Keratinocyte (primary cell): ENCODE measurements at regions not wholly inside any gene's neighbourhood (a gene's known extent, or its start where the extent isn't known, plus 50 kb on each side); places are given as distances from the start of the nearest gene placed in this dataset.

ENCODE experiments used
- DNase-seq: peaks from one replicate; pipeline ENCODE4 v3.0.0-alpha.2; 2011; ENCODE audit warnings: low read depth, missing footprints, low spot score
- FAIRE-seq: peaks from 2 replicates; lab custom pipeline; 2011; peaks lifted over from hg19 to GRCh38; lab: Jason Lieb, UNC
- H2AFZ ChIP-seq: 2 replicates; pipeline ENCODE4 v1.6.0; 2012; ENCODE audit warnings: low read length, control low read depth, inconsistent platforms; ENCODE audit not compliant: control insufficient read depth
- H3K27ac ChIP-seq: 2 replicates; pipeline ENCODE4 v1.5.1; 2011; ENCODE audit warnings: low read length; ENCODE audit not compliant: control insufficient read depth, insufficient read depth
- H3K27me3 ChIP-seq: 3 replicates; pipeline ENCODE4 v1.6.0; 2011; ENCODE audit warnings: low read length; ENCODE audit not compliant: control insufficient read depth, insufficient read depth; ENCODE audit errors: extremely low read depth
- H3K36me3 ChIP-seq, 2 experiments: 2 replicates in 1 of 2; 3 replicates in 1 of 2; pipeline ENCODE4 v1.5.1; 2011; ENCODE audit warnings: low read length in 2 of 2, mild to moderate bottlenecking in 1 of 2; ENCODE audit not compliant: control insufficient read depth in 2 of 2, insufficient read depth in 2 of 2; ENCODE audit errors: extremely low read depth in 1 of 2
- H3K4me1 ChIP-seq: 3 replicates; pipeline ENCODE4 v1.5.1; 2011; ENCODE audit warnings: low read length; ENCODE audit not compliant: control insufficient read depth, insufficient read depth; ENCODE audit errors: extremely low read depth
- H3K4me2 ChIP-seq: 3 replicates; pipeline ENCODE4 v1.6.0; 2011; ENCODE audit warnings: low read depth, low read length; ENCODE audit not compliant: control insufficient read depth, insufficient read depth; ENCODE audit errors: extremely low read depth
- H3K4me3 ChIP-seq, 3 experiments: fragments of 200-600 bp in 1 of 3; sonication (generic) in 1 of 3; 2 replicates in 2 of 3; 3 replicates in 1 of 3; pipeline ENCODE4 v1.5.1; 2011 to 2016; ENCODE audit warnings: low read length in 3 of 3, mild to moderate bottlenecking in 3 of 3, control low read depth in 2 of 3, inconsistent platforms in 1 of 3, low read depth in 1 of 3, mixed read lengths in 1 of 3, mixed run types in 1 of 3, moderate library complexity in 1 of 3; ENCODE audit not compliant: control insufficient read depth in 2 of 3, insufficient read depth in 2 of 3; ENCODE audit errors: extremely low read depth in 1 of 3
- H3K79me2 ChIP-seq: 2 replicates; pipeline ENCODE4 v1.6.0; 2012; ENCODE audit warnings: low read length; ENCODE audit not compliant: control insufficient read depth, insufficient read depth
- H3K9ac ChIP-seq: 3 replicates; pipeline ENCODE4 v1.6.0; 2011; ENCODE audit warnings: low read length; ENCODE audit not compliant: control insufficient read depth, insufficient read depth; ENCODE audit errors: extremely low read depth
- H3K9me1 ChIP-seq: 3 replicates; pipeline ENCODE4 v1.6.0; 2011; ENCODE audit warnings: low read length; ENCODE audit not compliant: control insufficient read depth, insufficient read depth; ENCODE audit errors: extremely low read depth
- H3K9me3 ChIP-seq: 2 replicates; pipeline ENCODE4 v1.5.1; 2012; ENCODE audit warnings: low read depth, low read length; ENCODE audit not compliant: control insufficient read depth
- H4K20me1 ChIP-seq: 3 replicates; pipeline ENCODE4 v1.6.0; 2011; ENCODE audit warnings: low read length; ENCODE audit not compliant: control insufficient read depth, insufficient read depth; ENCODE audit errors: extremely low read depth
- CTCF ChIP-seq, 3 experiments: IDR thresholded peaks in 1 of 3; conservative IDR thresholded peaks in 1 of 3; optimal IDR thresholded peaks in 1 of 3; 2 replicates in 2 of 3; 3 replicates in 1 of 3; pipeline versions ENCODE3 to v1.5.1; 2011; ENCODE audit warnings: low read length in 3 of 3, mild to moderate bottlenecking in 3 of 3, moderate library complexity in 2 of 3, control low read depth in 1 of 3, inconsistent platforms in 1 of 3; ENCODE audit not compliant: insufficient read depth in 2 of 3; ENCODE audit errors: extremely low read depth in 1 of 3
- EZH2 ChIP-seq: IDR thresholded peaks from one replicate; pipeline ENCODE4 v1.6.1; 2012; ENCODE audit warnings: inconsistent platforms, mild to moderate bottlenecking, low read length, moderate library complexity
- dilution Hi-C: fragments of 300-500 bp; cut with MboI; formaldehyde crosslinking; loops from one replicate; pipeline ENCODE4 v1.7.0; 2020; ENCODE audit warnings: low sequenced_read_pairs; ENCODE audit not compliant: extremely low pct_ligation_motif_present

- H3K9me3 ChIP-seq: no peaks in the 10 kb centered on the region
- no peak overlapping the region for H3K4me2 ChIP-seq
- H3K27me3 ChIP-seq: no peaks in the 10 kb centered on the region
- dilution Hi-C loops: no loop called here
- H3K27ac ChIP-seq: no peak overlapping the region
- no peaks in the 10 kb centered on the region for H3K36me3 ChIP-seq
- H2AFZ ChIP-seq: no peak overlapping the region
- no peak for FAIRE-seq
- H3K4me3 ChIP-seq: no peak overlapping the region
- no peaks in the 10 kb centered on the region for H3K79me2 ChIP-seq
- H3K9ac ChIP-seq: no peak overlapping the region
- H3K4me1 ChIP-seq: peaks cover 3% of the 10 kb centered on the region
- no peak for TF ChIP-seq EZH2
- no peak for TF ChIP-seq CTCF (optimal IDR thresholded peaks at IDR 0.05 in 1 of 3, IDR thresholded peaks at IDR 0.05 in 1 of 3, conservative IDR thresholded peaks at IDR 0.05 in 1 of 3; ENCODE audit: extremely low read depth in 1 of 3, insufficient read depth in 2 of 3, low read length in 3 of 3)
- no peak for DNase-seq
- H4K20me1 ChIP-seq: no peaks in the 10 kb centered on the region
- H3K9me1 ChIP-seq: no peaks in the 10 kb centered on the region
Observed at GRCh38 chr5:97478483-97478882, 295.4 kb upstream of the RIOK2 start.

GRCh38 chr5:97480313-97480712 lies 297.3 kb upstream of the RIOK2 start:
- Histone ChIP-seq H3K4me1 (peaks cover 3% of the 10 kb centered on the region), H3K79me2 (no peaks in the 10 kb centered on the region), H3K9me1 (no peaks in the 10 kb centered on the region), H3K36me3 (no peaks in the 10 kb centered on the region), H3K9ac (no peak overlapping the region), H4K20me1 (no peaks in the 10 kb centered on the region), H3K27me3 (no peaks in the 10 kb centered on the region), H3K9me3 (no peaks in the 10 kb centered on the region), H3K4me3 (no peak overlapping the region), H2AFZ (no peak overlapping the region), H3K27ac (no peak overlapping the region), H3K4me2 (no peak overlapping the region)
- FAIRE-seq: no peak
- no peak for DNase-seq
- dilution Hi-C loops: no loop called here
- TF ChIP-seq CTCF (optimal IDR thresholded peaks at IDR 0.05 in 1 of 3, IDR thresholded peaks at IDR 0.05 in 1 of 3, conservative IDR thresholded peaks at IDR 0.05 in 1 of 3; ENCODE audit: extremely low read depth in 1 of 3, insufficient read depth in 2 of 3, low read length in 3 of 3) (no peak), EZH2 (no peak)
